Neural progenitor cell (in vitro differentiated cells): ENCODE measurements at regions not wholly inside any gene's neighbourhood (a gene's known extent, or its start where the extent isn't known, plus 50 kb on each side); places are given as distances from the start of the nearest gene placed in this dataset.

Experiments
- DNase-seq: peaks from one replicate; pipeline ENCODE4 v3.0.0-alpha.2; 2016; ENCODE audit warnings: low spot score
- H2AFZ ChIP-seq: fragments of 200-600 bp; sonication (generic); replicated peaks from 2 replicates; pipeline ENCODE4 v1.6.1; 2016; ENCODE audit warnings: antibody characterized with exemption
- H3F3A ChIP-seq: fragments of 200-600 bp; sonication (generic); 2 replicates; pipeline ENCODE4 v1.6.1; 2016; ENCODE audit warnings: antibody characterized with exemption, low read depth
- H3K27ac ChIP-seq: fragments of 200-600 bp; sonication (generic); 2 replicates; pipeline ENCODE4 v1.5.1; 2016; ENCODE audit warnings: mild to moderate bottlenecking
- H3K27me3 ChIP-seq: fragments of 200-600 bp; sonication (generic); 2 replicates; pipeline ENCODE4 v1.6.1; 2016; ENCODE audit warnings: mild to moderate bottlenecking, moderate library complexity
- H3K36me3 ChIP-seq: fragments of 200-600 bp; sonication (generic); 2 replicates; pipeline ENCODE4 v1.5.1; 2016
- H3K4me1 ChIP-seq: fragments of 200-600 bp; sonication (generic); 2 replicates; pipeline ENCODE4 v1.6.1; 2016; ENCODE audit warnings: mixed run types
- H3K4me2 ChIP-seq: fragments of 200-600 bp; sonication (generic); 2 replicates; pipeline ENCODE4 v1.6.1; 2016
- H3K4me3 ChIP-seq: fragments of 200-600 bp; sonication (generic); 2 replicates; pipeline ENCODE4 v1.5.1; 2016
- H3K79me2 ChIP-seq: fragments of 200-600 bp; sonication (generic); 2 replicates; pipeline ENCODE4 v1.6.1; 2016; ENCODE audit warnings: low read depth
- H3K9ac ChIP-seq: fragments of 200-600 bp; sonication (generic); 2 replicates; pipeline ENCODE4 v1.6.1; 2016
- H3K9me3 ChIP-seq: fragments of 200-600 bp; sonication (generic); 2 replicates; pipeline ENCODE4 v1.5.1; 2016; ENCODE audit warnings: low read depth
- H4K20me1 ChIP-seq: fragments of 200-600 bp; sonication (generic); 2 replicates; pipeline ENCODE4 v1.6.1; 2016; ENCODE audit warnings: low read depth
- H3K27ac Mint-ChIP-seq: 3 replicates; pipeline ENCODE4 v1.8.0; 2021; ENCODE audit warnings: mixed read lengths
- H3K27me3 Mint-ChIP-seq: 2 replicates; pipeline ENCODE4 v1.8.0; 2022; ENCODE audit warnings: low read depth, mild to moderate bottlenecking, inconsistent platforms, moderate library complexity, mixed read lengths; ENCODE audit not compliant: insufficient read depth
- H3K36me3 Mint-ChIP-seq: 3 replicates; pipeline ENCODE4 v1.8.0; 2021; ENCODE audit warnings: mixed read lengths
- H3K4me1 Mint-ChIP-seq: 3 replicates; pipeline ENCODE4 v1.8.0; 2021; ENCODE audit warnings: mixed read lengths
- H3K4me3 Mint-ChIP-seq: 3 replicates; pipeline ENCODE4 v1.8.0; 2021; ENCODE audit warnings: mild to moderate bottlenecking, moderate library complexity, mixed read lengths
- H3K9me3 Mint-ChIP-seq: 3 replicates; pipeline ENCODE4 v1.8.0; 2020; ENCODE audit warnings: mixed read lengths
- EZH2 ChIP-seq: fragments of 200-600 bp; sonication (generic); IDR thresholded peaks from 2 replicates; pipeline ENCODE4 v1.6.1; 2017; ENCODE audit warnings: antibody characterized with exemption, mild to moderate bottlenecking, moderate library complexity
- EZH2phosphoT487 ChIP-seq: fragments of 200-600 bp; sonication (generic); IDR thresholded peaks from 2 replicates; pipeline ENCODE4 v1.6.1; 2017; ENCODE audit warnings: antibody characterized with exemption
- TF ChIP-seq, protein P1 (sequence below): fragments of 200-600 bp; sonication (generic); IDR thresholded peaks from 2 replicates; pipeline ENCODE4 v1.5.1; 2017; ENCODE audit warnings: antibody characterized with exemption, mild to moderate bottlenecking

DNA sequence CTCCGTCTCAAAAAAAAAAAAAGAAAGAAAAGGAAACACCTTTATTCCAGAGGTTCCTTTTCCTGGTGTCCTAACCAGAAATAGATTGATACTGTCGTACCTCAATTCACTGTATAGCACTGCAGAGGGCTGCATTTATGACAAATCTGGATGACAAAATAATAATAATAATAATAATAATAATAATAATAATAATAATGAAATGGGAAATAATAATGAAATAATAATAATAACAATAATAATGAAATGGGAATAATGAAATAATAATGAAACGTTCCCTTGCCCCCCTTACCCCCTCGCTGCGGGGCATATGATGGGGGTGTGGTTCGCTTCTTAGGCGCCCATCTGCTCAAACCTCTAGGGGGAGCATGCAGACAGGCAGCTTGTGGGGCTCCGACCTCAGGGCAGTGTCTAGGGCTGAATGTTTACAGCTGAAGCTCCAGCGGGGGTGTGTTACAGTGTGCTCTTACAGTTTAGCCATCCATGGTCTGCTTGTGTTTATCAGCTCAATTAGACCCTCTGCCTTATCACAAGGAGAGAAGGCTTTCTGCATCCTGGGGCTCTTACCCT lies 1088.3 kb upstream of the SEL1L start:
- DNase-seq: no peak
- Histone ChIP-seq H3K36me3 (no peaks in the 10 kb centered on the region), H3K4me1 (no peaks in the 10 kb centered on the region), H3K27me3 (no peaks in the 10 kb centered on the region), H3K4me2 (no peak overlapping the region), H3K9ac (no peak overlapping the region), H3K79me2 (no peaks in the 10 kb centered on the region), H3K9me3 (no peaks in the 10 kb centered on the region), H3F3A (no peaks in the 10 kb centered on the region), H3K4me3 (no peak overlapping the region), H2AFZ (no peak overlapping the region), H3K27ac (no peak overlapping the region), H4K20me1 (no peaks in the 10 kb centered on the region)
- TF ChIP-seq EZH2 (no peak), EZH2phosphoT487 (no peak)
- TF ChIP-seq, protein P1, sequence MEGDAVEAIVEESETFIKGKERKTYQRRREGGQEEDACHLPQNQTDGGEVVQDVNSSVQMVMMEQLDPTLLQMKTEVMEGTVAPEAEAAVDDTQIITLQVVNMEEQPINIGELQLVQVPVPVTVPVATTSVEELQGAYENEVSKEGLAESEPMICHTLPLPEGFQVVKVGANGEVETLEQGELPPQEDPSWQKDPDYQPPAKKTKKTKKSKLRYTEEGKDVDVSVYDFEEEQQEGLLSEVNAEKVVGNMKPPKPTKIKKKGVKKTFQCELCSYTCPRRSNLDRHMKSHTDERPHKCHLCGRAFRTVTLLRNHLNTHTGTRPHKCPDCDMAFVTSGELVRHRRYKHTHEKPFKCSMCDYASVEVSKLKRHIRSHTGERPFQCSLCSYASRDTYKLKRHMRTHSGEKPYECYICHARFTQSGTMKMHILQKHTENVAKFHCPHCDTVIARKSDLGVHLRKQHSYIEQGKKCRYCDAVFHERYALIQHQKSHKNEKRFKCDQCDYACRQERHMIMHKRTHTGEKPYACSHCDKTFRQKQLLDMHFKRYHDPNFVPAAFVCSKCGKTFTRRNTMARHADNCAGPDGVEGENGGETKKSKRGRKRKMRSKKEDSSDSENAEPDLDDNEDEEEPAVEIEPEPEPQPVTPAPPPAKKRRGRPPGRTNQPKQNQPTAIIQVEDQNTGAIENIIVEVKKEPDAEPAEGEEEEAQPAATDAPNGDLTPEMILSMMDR: peak; percentile 32
- Mint-ChIP-seq H3K36me3 (no peaks in the 10 kb centered on the region), H3K27ac (no peak overlapping the region), H3K4me1 (no peaks in the 10 kb centered on the region), H3K9me3 (no peaks in the 10 kb centered on the region), H3K4me3 (no peak overlapping the region), H3K27me3 (peaks cover 2% of the 10 kb centered on the region)

DNA sequence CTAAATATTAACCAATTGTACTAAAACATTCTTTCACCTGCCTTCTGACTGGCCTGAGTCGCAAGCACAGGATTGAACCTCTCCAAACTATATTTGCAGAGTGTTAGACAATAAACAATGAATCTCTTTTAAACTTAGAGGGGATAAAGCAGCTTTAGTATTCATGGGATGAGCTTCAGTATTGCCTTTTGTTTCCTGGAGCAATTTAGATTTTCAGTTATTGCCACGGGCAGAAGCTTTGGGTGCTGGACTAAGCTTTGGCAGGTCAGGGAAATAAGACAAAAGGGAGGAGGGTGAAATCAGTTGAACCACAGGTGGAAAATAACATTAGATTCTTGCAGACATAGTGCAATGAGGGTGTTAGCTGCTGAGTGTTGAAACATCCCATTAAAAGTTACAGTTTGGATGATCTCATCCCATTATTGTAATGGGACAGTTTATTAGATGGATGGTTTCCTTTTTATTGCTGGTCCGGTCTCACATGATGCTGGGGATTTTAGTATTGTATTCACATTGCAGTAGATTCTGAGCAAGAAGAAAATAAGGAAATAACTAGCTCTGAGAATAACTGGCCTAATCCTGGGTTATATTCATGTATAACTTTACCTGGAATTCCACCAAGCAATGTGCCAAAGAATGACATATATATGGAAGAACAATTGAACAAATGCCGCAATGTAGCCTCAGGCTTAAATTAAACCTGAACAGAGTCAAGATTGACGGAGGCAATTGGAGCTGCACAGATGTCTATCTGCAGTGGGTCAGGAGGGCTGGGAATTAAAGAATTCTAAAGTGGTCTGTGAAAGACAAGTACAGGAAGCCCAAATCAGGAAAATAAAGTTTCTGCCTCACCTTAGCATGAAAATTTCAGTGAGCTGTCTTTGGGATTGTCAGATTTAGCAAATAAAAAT lies 1092.8 kb upstream of the SEL1L start:
- H3K4me2 ChIP-seq: no peak overlapping the region
- TF ChIP-seq EZH2 (no peak), EZH2phosphoT487 (no peak)
- TF ChIP-seq, protein P1: no peak
- H3K4me3 Mint-ChIP-seq: no peak overlapping the region
- H4K20me1 ChIP-seq: no peaks in the 10 kb centered on the region
- H3K79me2 ChIP-seq: no peaks in the 10 kb centered on the region
- H3K27me3 Mint-ChIP-seq: peaks cover 2% of the 10 kb centered on the region
- no peaks in the 10 kb centered on the region for H3K27me3 ChIP-seq
- H3K4me3 ChIP-seq: no peak overlapping the region
- H3K27ac Mint-ChIP-seq: no peak overlapping the region
- H3K9me3 ChIP-seq: no peaks in the 10 kb centered on the region
- H3K36me3 Mint-ChIP-seq: no peaks in the 10 kb centered on the region
- H3K9me3 Mint-ChIP-seq: no peaks in the 10 kb centered on the region
- H3K36me3 ChIP-seq: no peaks in the 10 kb centered on the region
- H2AFZ ChIP-seq: no peak overlapping the region
- H3F3A ChIP-seq: no peaks in the 10 kb centered on the region
- no peaks in the 10 kb centered on the region for H3K4me1 Mint-ChIP-seq
- H3K27ac ChIP-seq: no peak overlapping the region
- no peaks in the 10 kb centered on the region for H3K4me1 ChIP-seq
- DNase-seq: no peak
- no peak overlapping the region for H3K9ac ChIP-seq

DNA sequence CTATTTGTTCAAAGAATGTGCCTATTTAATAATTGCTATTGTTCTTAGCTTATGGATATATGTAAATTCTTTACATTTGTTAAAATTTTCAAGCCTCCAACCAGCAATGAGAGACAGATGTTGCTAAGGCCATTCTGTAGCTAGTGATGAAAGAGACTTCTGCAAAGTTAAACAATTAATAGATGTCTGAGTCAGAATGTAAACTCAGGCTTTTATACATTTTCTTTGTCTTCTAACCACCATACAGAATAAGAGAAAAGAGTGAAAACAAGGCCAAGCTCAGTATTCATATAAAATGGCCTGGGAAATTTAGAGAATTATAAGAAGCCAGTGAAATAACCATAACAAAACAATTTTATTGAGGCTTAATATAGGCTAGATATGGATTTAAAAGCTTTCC lies 1102.3 kb upstream of the SEL1L start:
- Histone ChIP-seq H3K4me2 (no peak overlapping the region), H3K9ac (no peak overlapping the region), H3F3A (no peaks in the 10 kb centered on the region), H3K36me3 (no peaks in the 10 kb centered on the region), H3K27me3 (no peaks in the 10 kb centered on the region), H2AFZ (no peak overlapping the region), H3K4me1 (no peaks in the 10 kb centered on the region), H3K4me3 (no peak overlapping the region), H3K79me2 (no peaks in the 10 kb centered on the region), H3K9me3 (no peaks in the 10 kb centered on the region), H4K20me1 (no peaks in the 10 kb centered on the region), H3K27ac (no peak overlapping the region)
- DNase-seq: no peak
- TF ChIP-seq EZH2: no peak
- no peaks in the 10 kb centered on the region for H3K36me3 Mint-ChIP-seq
- H3K9me3 Mint-ChIP-seq: peaks cover 5% of the 10 kb centered on the region
- H3K4me3 Mint-ChIP-seq: no peak overlapping the region
- peaks cover 4% of the 10 kb centered on the region for H3K27me3 Mint-ChIP-seq
- H3K27ac Mint-ChIP-seq: no peak overlapping the region
- H3K4me1 Mint-ChIP-seq: peaks cover 2% of the 10 kb centered on the region

DNA sequence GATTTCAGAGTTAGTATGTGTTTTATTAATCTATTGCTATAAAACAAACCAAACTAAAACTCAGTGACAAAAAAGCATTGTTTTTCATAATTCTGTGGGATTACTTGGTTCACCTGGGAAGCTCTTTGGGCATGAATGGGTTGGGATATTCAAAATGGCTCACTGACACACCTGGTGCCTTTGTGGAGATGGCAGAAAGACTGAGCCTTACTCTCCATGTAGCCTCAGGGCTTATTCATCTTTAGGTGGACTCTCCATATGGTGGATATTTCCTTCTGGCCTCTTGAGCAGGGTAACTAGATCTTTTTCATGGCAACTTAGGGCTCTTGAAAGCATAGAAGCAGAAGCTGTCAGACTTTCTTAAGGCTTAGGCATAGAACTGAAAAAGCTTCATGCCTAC lies 1102.8 kb upstream of the SEL1L start:
- no peaks in the 10 kb centered on the region for H3F3A ChIP-seq
- H3K79me2 ChIP-seq: no peaks in the 10 kb centered on the region
- no peak overlapping the region for H3K27ac Mint-ChIP-seq
- no peak overlapping the region for H3K4me3 Mint-ChIP-seq
- no peaks in the 10 kb centered on the region for H3K27me3 ChIP-seq
- DNase-seq: no peak
- H3K9me3 ChIP-seq: no peaks in the 10 kb centered on the region
- no peaks in the 10 kb centered on the region for H4K20me1 ChIP-seq
- peaks cover 4% of the 10 kb centered on the region for H3K27me3 Mint-ChIP-seq
- no peak overlapping the region for H3K9ac ChIP-seq
- H2AFZ ChIP-seq: no peak overlapping the region
- no peak overlapping the region for H3K27ac ChIP-seq
- no peaks in the 10 kb centered on the region for H3K36me3 Mint-ChIP-seq
- no peaks in the 10 kb centered on the region for H3K4me1 ChIP-seq
- peaks cover 5% of the 10 kb centered on the region for H3K9me3 Mint-ChIP-seq
- H3K4me1 Mint-ChIP-seq: peaks cover 2% of the 10 kb centered on the region
- H3K4me2 ChIP-seq: no peak overlapping the region
- no peak overlapping the region for H3K4me3 ChIP-seq
- TF ChIP-seq, protein P1: no peak
- no peak for TF ChIP-seq EZH2phosphoT487
- TF ChIP-seq EZH2: no peak
- H3K36me3 ChIP-seq: no peaks in the 10 kb centered on the region
